GM12864 (cell line): ENCODE measurements at regions not wholly inside any gene's neighbourhood (a gene's known extent, or its start where the extent isn't known, plus 50 kb on each side); places are given as distances from the start of the nearest gene placed in this dataset.
"Not testable (repeated sequence)": the region's sequence is repeated elsewhere in the genome, so short reads cannot be mapped to it uniquely, and the experiment has no call there.

ENCODE experiments used
- DNase-seq: peaks from one replicate; pipeline ENCODE4 v3.0.0-alpha.2; 2011; ENCODE audit warnings: low read depth
- H3K4me3 ChIP-seq: 2 replicates; pipeline ENCODE4 v1.5.1; 2011; ENCODE audit warnings: mild to moderate bottlenecking, low read depth, low read length, control low read depth
- TF ChIP-seq, protein P1 (sequence below): IDR thresholded peaks from 2 replicates; pipeline ENCODE4 v1.5.1; 2011; ENCODE audit warnings: low read depth, mild to moderate bottlenecking, moderate library complexity, low read length, control low read depth, inconsistent platforms; ENCODE audit errors: missing control alignments

DNA sequence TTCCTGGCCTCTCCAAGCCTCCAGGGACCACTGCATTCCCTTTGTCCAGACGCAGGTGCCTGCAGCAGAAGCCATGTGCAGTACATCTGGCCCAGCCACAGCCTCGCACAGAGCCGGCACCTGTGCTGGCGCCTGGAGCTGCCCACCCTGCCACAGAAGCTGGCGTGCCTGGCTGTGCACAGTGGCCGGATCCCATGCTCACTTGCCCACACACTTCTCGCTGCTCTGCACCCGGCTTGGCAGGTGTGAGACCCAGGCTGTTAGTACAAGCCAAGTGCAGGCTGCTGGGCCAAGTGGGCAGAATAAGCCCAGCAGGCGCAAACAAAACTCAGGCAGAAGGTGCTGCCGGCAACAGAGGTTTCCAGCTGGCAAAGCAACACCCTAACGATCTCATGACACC lies 124.5 kb upstream of the CCDC150 start:
- DNase-seq = no peak
- H3K4me3 ChIP-seq = no peak overlapping the region
- TF ChIP-seq, protein P1, sequence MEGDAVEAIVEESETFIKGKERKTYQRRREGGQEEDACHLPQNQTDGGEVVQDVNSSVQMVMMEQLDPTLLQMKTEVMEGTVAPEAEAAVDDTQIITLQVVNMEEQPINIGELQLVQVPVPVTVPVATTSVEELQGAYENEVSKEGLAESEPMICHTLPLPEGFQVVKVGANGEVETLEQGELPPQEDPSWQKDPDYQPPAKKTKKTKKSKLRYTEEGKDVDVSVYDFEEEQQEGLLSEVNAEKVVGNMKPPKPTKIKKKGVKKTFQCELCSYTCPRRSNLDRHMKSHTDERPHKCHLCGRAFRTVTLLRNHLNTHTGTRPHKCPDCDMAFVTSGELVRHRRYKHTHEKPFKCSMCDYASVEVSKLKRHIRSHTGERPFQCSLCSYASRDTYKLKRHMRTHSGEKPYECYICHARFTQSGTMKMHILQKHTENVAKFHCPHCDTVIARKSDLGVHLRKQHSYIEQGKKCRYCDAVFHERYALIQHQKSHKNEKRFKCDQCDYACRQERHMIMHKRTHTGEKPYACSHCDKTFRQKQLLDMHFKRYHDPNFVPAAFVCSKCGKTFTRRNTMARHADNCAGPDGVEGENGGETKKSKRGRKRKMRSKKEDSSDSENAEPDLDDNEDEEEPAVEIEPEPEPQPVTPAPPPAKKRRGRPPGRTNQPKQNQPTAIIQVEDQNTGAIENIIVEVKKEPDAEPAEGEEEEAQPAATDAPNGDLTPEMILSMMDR = no peak

DNA sequence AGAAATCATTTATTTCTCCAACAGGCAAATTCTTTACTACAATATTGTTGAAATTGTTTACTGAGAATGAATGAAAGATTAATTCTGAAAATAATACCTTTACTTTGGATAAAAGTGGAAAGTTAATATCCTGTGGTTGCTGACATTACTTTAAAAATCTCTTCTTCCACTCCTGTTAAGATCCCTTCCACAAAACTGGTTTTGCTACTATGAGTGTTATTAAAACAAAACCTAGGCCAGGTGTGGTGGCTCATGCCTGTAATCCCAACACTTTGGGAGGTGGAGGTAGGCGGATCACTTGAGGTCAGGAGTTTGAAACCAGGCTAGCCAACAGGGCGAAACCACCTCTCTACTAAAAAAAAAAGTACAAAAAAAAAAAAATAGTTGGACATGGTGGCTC lies 123.9 kb upstream of the CCDC150 start:
- TF ChIP-seq, protein P1 = no peak
- DNase-seq = no peak
- H3K4me3 ChIP-seq = no peak overlapping the region

DNA sequence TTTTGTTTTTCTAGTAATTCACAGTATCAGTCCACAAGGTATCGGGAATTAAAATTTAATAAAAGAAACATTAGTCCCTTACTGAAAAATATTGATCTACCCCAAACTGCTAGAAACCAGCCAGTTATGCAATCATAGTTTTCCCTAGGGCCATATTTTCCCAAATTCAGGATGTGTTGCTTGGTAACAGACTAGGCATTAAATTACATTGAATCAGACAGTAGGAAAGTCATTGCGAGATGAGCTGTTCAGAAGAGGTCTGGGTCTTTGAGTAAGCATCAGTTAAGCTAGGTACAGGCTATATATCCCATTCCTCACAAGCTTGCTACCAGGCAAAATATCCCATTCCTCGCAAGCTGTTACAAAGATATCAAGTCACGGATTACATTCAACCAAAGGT lies 123.0 kb upstream of the CCDC150 start:
- no peak for DNase-seq
- H3K4me3 ChIP-seq = no peak overlapping the region
- TF ChIP-seq, protein P1 = no peak

DNA sequence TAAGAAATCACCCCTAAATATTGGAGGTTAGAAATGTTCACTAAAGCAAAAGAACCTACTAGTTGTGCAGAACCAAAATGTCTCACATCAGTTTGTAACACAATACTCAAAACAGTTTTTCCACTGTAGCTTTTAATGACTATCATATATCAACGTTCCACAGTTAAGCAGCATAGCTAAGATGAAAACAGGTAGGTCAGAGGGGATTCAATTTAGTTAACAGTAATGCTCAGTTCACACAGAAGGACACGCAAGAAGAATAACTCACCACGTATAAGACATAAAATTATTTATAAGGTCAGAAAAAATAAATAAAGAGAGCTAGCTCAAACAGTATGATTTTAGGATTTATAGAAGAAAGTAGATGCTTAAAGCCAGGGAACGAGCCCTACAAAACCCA lies 118.9 kb upstream of the CCDC150 start:
- no peak for DNase-seq
- TF ChIP-seq, protein P1 = no peak
- no peak overlapping the region for H3K4me3 ChIP-seq

DNA sequence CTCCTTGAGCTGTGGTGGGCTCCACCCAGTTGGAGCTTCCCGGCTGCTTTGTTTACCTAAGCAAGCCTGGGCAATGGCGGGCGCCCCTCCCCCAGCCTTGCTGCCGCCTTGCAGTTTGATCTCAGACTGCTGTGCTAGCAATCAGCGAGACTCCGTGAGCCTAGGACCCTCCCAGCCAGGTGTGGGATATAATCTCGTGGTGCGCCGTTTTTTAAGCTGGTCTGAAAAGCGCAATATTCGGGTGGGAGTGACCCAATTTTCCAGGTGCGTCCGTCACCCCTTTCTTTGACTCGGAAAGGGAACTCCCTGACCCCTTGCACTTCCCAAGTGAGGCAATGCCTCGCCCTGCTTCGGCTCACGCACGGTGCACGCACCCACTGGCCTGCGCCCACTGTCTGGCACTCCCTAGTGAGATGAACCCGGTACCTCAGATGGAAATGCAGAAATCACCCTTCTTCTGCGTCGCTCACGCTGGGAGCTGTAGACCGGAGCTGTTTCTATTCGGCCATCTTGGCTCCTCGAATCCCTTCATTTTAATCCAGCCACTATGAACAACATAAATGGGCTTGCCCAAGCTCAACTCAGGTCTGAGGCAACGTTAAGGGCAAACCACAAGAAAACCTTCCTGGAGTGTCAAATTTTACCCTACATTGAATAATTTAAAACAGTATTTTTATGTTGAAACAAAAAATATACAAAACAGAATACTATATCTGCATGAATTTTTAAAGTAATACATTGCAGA lies 112.4 kb upstream of the CCDC150 start:
- DNase-seq = not testable (repeated sequence)

DNA sequence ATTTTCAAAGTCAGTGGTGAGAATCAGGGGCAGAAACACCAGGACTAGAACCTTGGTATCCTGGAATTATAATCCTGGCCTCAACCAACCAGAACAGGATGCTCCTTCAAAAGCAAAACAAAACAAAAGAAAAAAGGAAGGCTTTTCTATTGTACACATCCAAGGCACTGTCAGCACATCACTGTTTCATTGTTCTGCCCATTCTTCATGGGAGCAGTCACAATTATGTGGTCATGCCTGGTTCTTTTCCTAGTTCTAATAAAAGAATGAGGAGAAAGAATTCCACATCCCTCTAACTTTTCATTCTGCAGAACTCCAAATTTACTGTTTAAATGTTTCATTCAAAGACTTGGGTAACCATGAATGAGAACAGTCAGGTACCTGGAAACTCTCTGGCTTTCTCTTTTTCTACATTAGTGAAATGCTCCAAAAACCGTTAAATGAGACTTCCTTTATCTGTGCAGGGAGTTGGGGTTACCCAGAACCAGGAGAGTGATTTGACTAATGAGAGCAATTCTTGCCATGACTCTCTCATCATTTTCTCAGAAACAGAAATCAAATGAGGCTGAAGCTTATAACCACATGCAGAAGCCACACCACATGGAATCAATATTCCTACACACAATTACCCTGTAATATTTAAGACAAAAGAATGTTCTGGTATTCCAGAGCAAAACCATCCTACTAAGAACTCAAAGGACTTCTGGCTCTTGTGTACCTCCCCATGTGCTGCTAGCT lies 110.9 kb upstream of the CCDC150 start:
- no peak for DNase-seq
- TF ChIP-seq, protein P1 = no peak
- H3K4me3 ChIP-seq = no peak overlapping the region

More for the DNA sequence above, 112.4 kb upstream of the CCDC150 start:
- not testable (repeated sequence) for H3K4me3 ChIP-seq

DNA sequence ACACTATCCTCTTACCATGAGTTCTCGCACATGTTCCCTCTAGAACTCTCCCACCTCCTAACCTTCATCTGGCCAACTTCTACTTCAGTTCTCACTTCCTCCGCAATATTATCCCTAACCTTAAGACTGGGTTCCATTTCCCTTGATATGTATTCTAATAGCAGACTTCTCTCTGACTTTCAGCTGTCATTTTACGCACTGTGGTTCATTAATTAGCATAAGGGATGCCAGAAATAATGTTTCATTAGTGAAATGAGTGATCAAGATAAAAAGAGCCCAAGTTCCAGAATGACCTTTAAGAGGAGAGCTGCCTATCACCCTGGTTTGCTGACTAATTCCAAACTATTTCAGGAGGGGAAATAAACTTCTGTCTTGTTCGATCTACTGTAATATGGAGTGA lies 108.6 kb upstream of the CCDC150 start:
- no peak overlapping the region for H3K4me3 ChIP-seq
- TF ChIP-seq, protein P1 = no peak
- no peak for DNase-seq
